Stimulated activated CD4-positive, alpha-beta T cell treated with anti-CD3 and anti-CD28 coated beads, Interleukin-1b, Interleukin-23, amount 100 ng/mL, for 48 hours (primary cell): ENCODE measurements at regions not wholly inside any gene's neighbourhood (a gene's known extent, or its start where the extent isn't known, plus 50 kb on each side); places are given as distances from the start of the nearest gene placed in this dataset.

Experiments used
- DNase-seq: peaks from one replicate; pipeline ENCODE4 v3.0.0-alpha.2; 2020

- DNase-seq = no peak
Observed at GRCh38 chr2:52818958-52819357, 948.6 kb upstream of the CHAC2 start.

GRCh38 chr2:52810460-52810859, 957.1 kb upstream of the CHAC2 start:
- DNase-seq = no peak

DNA sequence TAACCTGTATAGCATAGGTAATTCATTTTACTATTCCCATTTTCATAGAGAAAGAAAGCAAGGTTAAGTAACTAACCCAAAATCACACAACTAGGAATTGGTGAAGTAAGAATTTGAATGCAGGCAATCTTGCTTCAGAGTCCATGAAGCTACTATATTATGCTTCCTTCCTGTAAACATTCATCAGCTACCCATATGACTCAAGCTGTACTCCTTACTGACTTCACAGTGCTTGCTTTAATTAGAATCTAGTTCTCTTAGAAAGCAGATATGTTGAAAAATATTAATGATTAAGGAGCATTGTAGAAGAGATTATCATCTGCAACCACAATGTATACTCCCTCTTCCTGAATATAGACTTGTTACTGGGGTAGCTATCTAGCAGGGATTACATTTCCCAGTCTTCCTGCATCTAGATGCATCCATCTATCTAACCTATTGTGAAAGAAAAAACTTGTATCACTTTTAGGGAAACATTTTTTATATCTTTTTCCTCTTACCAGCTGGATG, 961.6 kb upstream of the CHAC2 start:
- DNase-seq = no peak

DNA sequence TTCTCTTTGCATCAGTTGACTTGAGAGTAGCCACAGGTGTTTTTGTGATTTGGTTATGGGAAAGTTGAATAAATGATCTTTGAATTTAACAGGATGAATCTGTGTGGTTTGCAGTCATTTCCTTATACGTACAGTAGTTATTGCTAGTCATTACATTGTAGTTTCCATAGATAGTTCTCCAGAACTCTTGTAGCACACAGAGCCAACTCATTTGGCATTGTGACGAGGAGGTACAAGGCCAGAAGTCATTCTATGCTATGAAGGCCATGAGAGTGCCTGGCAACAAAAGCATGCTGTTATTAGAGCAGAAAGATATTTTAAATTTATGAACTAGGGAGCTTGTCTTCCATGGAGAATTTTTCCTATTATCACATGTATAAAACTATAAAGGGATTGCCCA, 973.0 kb upstream of the CHAC2 start:
- DNase-seq = no peak

DNA sequence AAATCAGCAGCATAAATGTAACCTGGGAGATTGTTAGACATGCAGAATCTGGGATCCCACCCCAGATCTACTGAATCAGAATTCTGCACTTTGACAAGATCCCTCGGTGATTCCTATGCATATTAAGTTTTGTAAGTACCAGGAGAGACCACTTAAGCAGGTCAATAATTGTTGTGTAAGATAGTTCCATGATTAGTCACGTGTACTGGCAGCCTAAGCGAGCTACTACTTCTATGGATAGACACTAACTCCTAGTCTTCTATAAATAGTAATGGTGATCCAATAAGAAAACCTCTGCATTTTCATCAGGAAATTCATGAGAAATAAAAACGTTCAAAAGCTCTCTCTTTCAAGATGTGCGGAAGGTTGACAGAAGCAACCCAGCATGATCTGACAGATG, 988.2 kb upstream of the CHAC2 start:
- DNase-seq = no peak

DNA sequence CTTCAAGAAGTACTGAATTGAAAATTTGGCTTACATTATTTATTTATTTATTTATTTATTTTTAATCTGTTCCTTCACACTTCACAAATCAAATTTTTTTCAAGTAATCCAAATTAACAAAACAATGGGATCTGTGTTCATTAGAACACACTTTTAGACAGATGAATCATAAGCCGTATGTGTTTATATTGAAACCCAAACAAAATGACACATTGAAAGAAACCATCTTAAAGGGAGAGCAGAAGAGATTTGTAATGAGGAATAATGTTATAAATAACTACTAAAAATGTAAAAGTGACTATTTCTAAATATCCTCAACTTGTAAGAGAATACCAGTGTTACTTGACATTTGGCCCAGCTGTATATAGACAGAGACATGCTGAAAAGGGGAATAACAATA, 991.0 kb upstream of the CHAC2 start:
- no peak for DNase-seq

- DNase-seq = no peak
Observed at GRCh38 chr2:52775674-52776073, 991.9 kb upstream of the CHAC2 start.

- no peak for DNase-seq
Observed at GRCh38 chr2:52765735-52766134, 1001.9 kb upstream of the CHAC2 start.

DNA sequence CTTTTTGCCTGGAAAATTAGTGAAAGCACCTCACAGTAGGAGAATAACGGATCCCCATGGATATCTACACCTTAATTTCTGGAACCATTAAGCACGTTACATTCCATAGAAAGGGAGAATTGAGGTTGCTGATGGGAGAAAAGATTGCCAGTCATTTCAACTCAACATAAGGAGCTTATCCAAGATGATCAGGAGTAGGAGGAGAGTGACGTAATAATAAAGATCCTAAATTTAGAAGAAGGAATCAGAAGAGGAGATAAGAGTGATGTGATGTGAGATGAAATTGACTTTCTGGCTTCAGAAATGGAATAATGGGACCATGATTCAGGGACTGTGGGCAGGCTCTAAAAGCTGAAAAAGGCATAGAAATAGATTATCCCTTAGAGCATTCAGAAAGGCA, 1017.8 kb upstream of the CHAC2 start:
- no peak for DNase-seq

GRCh38 chr2:52745144-52745543, 1022.5 kb upstream of the CHAC2 start:
- DNase-seq = no peak

DNA sequence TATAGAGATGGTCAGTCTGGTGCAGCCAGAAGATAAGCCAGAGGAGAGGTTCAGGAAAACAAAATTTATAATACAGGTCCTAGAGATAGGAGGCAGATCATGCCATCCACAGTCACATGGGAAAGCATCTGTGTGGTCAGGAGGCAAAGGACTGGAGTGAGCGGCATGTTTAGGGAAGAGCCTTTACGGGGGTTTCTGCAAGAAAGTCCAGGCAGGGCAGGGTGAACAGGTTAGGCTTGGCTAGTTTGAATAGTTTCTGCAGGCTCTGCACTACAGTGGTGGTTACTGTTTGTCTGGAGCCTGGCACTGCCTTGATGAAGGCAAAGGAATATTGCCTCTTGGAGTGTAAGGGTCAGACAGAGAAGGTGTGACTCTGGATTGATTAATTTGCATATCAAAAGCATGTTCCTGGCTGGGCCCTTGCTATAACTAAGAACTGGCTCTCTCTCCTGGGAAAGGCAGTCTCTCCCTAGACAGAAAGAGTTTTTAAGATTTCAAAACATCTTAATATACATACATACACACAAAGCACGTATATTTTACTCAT, 1034.7 kb upstream of the CHAC2 start:
- no peak for DNase-seq

GRCh38 chr2:52724585-52724984, 1043.0 kb upstream of the CHAC2 start:
- no peak for DNase-seq

GRCh38 chr2:52717836-52718235, 1049.8 kb upstream of the CHAC2 start:
- DNase-seq = no peak

GRCh38 chr2:52710810-52711618, 1056.6 kb upstream of the CHAC2 start:
- DNase-seq = no peak

GRCh38 chr2:52704251-52704650, 1063.4 kb upstream of the CHAC2 start:
- no peak for DNase-seq

GRCh38 chr2:52703004-52703403, 1064.6 kb upstream of the CHAC2 start:
- DNase-seq = no peak

DNA sequence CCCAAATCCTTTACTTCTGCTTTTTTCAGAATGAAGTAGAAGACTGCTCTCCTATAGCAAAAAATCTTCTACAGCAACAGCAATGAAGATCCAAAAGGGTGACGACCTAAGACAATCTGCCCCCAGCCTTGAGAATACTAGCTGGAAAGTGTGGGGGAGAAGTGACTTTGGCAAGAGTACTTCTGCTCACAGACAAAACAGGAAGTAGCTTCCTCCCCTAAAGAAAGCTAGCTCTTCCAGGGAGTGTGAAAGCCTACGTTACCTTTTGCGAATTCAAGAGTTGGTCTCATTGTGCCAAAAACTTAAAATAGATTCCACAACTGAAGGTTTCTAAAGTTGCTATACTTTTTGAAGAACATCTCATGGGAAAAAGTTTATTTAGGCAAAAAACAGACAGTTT, 1069.2 kb upstream of the CHAC2 start:
- no peak for DNase-seq

GRCh38 chr2:52697690-52698089, 1069.9 kb upstream of the CHAC2 start:
- no peak for DNase-seq

DNA sequence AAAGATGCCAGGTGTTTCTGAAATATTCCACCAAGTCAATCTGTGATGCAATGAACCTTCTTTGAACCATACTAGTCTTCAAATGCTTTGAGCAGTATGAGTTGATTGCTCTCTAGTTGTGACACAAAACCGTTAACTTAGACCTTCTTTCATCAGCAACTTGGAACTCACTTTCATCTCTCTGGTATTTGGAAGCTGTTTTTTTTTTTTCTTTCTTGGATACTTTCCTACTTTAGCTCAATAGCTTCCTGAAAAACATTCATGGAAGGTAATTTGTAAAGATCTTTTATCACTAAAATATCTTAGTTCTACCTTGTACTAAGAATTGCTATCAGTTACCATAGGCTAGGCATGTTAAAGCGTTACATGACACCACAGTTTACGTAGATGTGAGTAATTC, 1071.9 kb upstream of the CHAC2 start:
- DNase-seq = no peak

- DNase-seq = no peak
Observed at GRCh38 chr2:52686935-52687334, 1080.7 kb upstream of the CHAC2 start.

DNA sequence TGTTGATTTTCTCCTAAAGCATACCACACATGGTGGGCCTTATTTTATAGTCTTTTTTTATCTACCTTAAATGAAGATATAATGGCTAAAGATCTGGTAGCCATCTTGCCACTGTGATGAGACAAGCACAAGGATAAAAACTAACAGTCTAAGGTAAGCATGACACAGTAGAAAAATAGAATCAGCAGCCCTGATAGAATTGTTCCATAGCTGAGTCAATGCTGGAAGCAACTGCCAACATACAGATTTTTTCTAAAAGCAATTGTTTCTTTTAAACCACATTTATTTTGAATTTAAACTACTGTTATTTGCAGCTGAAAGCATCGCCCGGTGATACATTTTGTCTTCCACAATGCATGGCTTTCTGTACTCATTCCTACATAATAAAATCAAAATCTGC, 1091.5 kb upstream of the CHAC2 start:
- no peak for DNase-seq

GRCh38 chr2:52668724-52669123, 1098.9 kb upstream of the CHAC2 start:
- DNase-seq = no peak

DNA sequence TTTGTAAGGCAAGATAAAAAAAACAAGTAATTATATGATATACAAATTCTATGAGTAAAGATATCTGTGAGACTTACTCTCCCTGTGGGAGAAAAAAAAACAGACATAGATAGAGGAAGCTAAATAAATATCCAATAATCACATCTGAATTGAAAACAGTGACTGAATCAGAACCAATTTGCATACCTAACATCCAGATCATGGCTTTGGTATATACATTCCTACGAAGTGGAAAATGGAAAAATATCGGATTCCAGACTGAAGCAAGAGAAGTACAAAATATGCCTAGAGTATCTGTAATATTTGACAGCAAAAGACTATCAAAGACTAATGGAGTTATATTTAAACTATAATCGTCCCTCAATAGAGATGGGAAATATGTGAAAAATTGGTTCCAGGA, 1108.1 kb upstream of the CHAC2 start:
- DNase-seq = no peak

DNA sequence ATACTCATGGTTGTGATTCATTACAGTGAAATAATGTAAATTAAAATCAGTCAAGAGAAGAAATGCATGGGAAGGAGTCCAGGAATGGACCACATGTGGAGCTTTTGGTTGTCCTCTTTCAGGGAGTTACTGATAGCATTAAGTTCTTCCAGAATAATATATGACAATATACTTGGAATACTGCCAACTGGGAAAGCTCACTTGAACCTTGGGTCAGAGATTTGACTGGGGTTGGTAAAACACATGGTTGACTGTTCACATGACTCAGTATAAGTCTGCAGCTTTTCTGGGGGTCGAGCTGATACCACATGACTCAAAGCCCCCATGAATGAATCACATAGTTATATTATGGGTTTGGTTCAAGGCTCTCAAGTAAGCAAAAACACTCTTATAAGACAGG, 1109.0 kb upstream of the CHAC2 start:
- DNase-seq = no peak

- no peak for DNase-seq
Observed at GRCh38 chr2:52639692-52640091, 1127.9 kb upstream of the CHAC2 start.
